HG03439 (cell line): ENCODE measurements at regions not wholly inside any gene's neighbourhood (a gene's known extent, or its start where the extent isn't known, plus 50 kb on each side); places are given as distances from the start of the nearest gene placed in this dataset.

ENCODE experiments used
- ATAC-seq: cut with Tn5 transposase; IDR thresholded peaks from one replicate; pipeline ENCODE4 v1.9.1; 2021; ENCODE audit warnings: mild to moderate bottlenecking, moderate library complexity; ENCODE audit not compliant: unreplicated experiment

DNA sequence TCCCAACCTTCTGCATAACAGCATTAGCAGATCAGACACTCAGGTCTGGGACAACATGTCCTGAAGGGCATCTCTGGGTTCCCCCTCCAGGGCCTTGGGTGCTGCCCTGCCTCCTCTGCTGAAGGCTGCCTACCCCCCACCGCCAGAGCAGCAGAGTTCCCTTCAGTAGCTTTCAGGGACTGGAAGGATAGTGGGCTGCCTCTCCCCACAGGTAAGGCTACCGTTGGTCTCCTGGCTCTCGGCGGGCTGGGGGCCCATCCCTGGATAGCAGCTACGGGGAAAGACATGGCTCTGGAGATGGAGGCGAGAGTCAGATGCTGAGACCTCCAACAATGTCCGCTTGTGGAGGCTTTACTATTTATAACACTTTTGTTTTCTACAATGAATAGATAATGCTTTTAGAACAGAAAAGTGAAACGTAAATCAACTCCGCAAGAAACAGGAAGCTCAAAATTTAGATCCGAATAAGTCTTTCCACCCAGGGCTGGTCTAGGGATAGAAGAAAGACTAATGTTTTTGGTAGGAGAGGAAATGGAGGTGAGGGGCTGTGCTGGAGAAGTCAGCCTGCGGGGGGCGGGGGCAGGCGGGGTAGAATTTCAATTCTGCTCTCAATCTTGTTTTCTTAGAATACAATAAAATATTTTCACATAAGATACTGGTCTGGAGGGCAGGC is 58.4 kb downstream of the ARL4C start:
- no peak for ATAC-seq

DNA sequence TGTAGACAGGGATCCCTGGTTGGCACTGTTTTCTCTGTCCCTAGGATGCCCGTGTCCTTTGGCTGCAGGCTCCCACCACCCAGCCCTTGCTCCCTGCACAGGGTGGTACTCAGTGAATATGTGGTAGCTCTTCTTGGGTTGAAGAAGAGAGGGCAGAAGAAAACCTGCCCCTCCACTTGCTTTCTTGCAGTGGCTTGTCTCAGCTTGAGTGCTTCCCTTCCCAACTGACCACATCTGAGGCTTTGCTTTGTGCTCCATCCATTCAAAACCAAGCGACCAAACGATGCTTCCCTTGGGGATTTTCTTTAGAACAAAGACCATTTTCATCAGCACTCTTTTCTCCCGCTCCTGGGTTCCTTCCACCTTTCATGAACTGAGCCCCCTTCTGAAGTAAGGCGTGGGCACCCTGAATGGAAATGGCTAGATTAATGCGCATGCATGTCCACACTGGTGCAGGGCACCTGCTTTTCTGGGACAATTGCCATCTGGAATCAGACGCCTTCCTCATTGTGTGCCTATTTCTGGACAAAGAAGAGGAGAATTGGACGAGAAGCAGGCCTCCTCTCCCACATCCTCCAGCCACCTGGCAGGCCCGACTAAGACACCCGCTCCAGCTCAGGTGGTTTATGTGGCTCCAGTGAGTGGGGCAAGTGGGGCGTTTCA is 59.1 kb downstream of the ARL4C start:
- no peak for ATAC-seq

- ATAC-seq, result no peak
These were observed 60.4 kb downstream of the ARL4C start for GRCh38 chr2:234436482-234436837.

- no peak for ATAC-seq
These were observed 60.9 kb downstream of the ARL4C start for GRCh38 chr2:234435836-234436481.

DNA sequence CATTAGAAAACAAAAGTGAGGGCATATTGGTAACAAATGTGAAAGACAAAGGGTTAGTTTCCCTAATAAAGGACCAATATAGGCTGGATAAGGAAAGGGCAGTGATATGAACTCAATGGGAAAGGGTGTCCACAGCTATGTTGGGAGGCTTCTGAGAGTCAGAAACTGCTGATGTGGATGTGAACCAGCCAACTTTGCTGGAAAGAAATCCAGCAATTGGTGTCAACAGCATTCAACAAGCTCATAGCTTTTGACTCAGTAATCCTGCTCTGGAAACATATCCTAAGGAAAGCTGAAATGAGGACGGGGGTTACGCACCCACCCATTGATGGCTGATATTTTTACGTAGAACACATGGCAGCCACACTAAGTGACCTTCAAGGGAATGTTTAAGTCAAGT is 63.7 kb downstream of the ARL4C start:
- no peak for ATAC-seq

GRCh38 chr2:234430871-234431270 is 66.0 kb downstream of the ARL4C start:
- no peak for ATAC-seq

DNA sequence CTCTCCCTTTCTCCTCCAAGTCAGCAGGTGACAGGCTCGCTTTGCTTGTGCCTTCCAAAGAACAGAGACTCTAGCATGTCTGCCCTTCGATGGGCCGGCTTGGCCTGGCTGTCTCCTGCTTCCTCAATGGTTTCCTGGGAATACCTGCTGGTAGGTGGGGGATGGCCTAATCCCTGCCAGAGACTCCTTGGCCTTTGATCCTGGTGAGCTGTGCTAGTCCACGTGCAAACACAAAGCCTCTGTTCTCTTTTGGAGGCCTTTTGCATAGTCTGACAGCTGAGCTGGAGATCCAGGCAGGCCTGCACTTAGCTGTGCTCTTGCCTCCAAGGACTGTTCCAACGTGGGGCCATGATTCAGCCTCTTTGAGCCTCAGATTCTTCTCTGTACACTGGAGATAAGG is 67.6 kb downstream of the ARL4C start:
- no peak for ATAC-seq

- no peak for ATAC-seq
These were observed 69.5 kb downstream of the ARL4C start for GRCh38 chr2:234427081-234428061.

GRCh38 chr2:234426616-234427015 is 70.3 kb downstream of the ARL4C start:
- peak; percentile 25 for ATAC-seq

DNA sequence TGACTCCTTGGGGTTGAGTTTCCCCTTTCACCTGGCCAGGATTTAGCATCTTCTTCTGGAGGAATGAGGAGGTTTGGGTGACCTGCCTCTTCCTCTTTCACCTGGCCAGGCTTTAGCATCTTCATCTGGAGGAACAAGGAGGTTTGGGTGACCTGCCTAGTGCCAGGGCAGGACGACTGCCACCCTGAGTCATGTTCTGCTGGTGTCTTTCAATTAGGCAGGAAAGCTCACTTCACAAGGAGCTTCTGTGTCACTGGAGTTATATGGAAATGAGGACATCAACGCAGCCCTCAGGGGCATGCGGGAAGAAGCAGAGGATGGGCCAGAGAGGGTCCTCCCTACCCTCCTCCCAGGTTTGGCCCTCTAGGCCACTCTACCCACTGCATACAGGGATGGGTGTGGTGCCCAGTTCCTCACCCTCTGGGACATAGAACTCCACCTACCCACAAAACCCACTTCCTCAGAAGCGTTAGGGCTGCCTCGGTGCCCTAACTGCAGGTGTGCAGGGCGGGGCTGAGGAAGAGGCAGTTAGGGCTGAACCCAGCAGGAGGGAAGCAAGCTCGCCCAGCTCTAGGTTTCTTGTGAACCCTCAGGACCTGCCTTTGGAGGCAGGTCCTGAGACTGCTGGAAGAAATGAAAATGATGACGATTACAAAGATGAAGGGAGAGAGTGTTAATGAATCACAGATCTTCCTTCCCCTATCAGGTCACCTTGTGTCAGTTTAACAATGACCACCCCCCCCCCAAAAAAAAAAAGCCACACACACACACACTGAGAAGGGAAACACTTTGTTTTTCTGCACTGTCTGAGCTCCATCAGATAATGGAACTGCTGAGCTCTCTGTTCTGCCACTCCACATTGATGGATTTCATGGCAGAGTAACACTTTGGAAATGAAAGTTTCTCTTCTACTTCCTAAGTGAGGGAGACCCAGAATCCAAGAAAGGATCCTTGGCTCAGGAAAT is 71.0 kb downstream of the ARL4C start:
- ATAC-seq, result peak; percentile 69

DNA sequence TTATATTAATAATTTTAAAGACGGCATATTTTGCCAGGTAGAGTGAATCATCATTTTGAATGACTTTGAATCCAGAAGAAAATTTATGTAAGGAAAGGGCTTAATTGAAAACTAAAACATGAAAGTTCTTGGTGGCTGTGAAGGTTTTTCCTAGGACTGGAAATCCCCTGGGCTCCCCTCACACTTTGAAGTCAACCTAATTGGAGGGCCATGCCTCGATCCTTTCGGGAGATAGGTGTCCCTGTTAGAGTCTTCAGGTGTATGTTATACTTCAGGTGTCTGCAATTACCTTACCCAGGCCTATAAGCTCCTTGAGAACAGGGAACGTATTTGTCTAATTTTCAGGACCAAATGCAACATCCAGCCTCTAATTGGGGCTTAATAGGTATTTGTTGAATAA is 73.0 kb downstream of the ARL4C start:
- ATAC-seq, result no peak

- ATAC-seq, result no peak
These were observed 73.9 kb downstream of the ARL4C start for GRCh38 chr2:234422981-234423431.

DNA sequence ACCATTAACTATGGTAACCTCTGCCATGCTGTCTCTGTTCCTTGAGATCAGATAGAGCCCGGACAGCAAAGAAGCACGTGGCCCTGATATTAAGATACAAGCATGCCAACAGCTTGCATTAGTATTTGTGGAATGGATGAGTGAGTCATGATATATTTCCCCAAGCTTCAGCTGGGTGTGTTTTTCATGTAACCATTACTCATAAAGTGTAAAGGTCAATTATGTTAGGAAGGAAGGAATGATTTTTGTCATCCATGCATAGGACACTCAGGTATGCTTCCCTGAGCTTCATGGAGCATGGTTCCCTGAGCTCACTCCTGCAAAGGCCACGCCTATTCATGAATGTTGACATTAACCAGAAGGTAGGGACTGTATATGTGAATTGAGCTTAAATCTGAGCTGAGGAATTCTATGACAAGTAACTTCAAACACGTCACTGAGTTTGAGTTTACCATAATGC is 74.6 kb downstream of the ARL4C start:
- ATAC-seq, result no peak

GRCh38 chr2:234420408-234420807 is 76.5 kb downstream of the ARL4C start:
- ATAC-seq, result no peak

- no peak for ATAC-seq
These were observed 77.2 kb downstream of the ARL4C start for GRCh38 chr2:234419726-234420125.

- ATAC-seq, result no peak
These were observed 81.2 kb downstream of the ARL4C start for GRCh38 chr2:234415706-234416105.

- ATAC-seq, result no peak
These were observed 82.3 kb downstream of the ARL4C start for GRCh38 chr2:234414596-234414995.

DNA sequence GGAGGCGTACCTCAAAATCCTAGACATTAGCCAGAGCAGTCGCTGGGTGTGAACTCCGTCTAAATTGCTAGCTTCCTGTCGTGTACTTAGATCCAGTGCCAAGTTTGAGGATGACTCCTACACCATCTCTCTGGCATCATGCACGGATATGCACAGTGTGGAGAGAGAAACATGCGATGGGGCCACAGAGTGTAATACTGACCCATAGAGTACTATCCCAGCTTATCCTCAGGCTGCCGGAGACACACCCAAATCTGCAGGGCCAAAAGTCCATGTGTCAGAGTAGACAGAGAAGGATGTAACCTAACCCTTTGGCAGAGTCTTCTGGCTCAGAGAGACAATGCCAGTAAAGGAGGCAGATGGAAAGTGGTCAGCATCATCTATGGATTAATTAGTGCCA is 84.2 kb downstream of the ARL4C start:
- ATAC-seq, result no peak

GRCh38 chr2:234411793-234412192 is 85.1 kb downstream of the ARL4C start:
- peak; percentile 82 for ATAC-seq

GRCh38 chr2:234410526-234410925 is 86.4 kb downstream of the ARL4C start:
- ATAC-seq, result no peak
